GM19372 (cell line): ENCODE measurements at regions not wholly inside any gene's neighbourhood (a gene's known extent, or its start where the extent isn't known, plus 50 kb on each side); places are given as distances from the start of the nearest gene placed in this dataset.

Experiments
- ATAC-seq: cut with Tn5 transposase; IDR thresholded peaks from one replicate; pipeline ENCODE4 v1.9.1; 2021; ENCODE audit warnings: mild to moderate bottlenecking, low read depth, moderate library complexity; ENCODE audit not compliant: unreplicated experiment

DNA sequence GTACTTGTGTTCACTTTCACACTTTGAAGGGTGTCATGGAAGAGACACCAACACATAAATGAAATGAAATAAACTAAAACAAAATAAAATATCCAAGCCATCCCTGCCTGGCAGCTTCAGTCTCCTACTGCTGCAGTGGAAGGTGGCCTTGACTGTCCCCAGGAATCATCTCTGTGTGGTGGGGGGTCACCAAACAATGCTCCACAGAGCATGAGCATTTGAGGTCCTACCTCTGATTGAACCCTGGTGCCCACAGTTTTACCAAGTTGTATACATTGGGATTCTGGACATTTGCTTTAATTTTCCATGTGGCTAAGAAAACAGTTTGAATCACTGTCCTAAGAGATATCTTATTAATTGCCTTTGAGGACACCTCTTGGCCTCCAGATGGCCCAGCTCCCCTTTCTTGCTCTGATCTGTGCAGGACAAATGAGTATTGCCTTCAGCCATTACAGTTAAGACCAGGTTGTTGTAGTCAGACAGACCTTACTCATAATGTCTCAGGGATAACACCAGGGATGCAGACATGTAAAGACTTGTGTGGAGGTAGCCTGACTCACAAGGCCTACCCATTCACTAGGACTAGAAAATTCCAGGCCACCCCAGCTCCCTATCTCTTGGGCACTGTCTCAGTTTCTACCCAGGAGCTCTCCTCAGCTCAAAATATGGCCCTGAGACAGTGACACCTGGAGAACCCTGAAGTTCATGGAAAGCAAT, 195.0 kb downstream of the MYCN start:
- no peak for ATAC-seq

DNA sequence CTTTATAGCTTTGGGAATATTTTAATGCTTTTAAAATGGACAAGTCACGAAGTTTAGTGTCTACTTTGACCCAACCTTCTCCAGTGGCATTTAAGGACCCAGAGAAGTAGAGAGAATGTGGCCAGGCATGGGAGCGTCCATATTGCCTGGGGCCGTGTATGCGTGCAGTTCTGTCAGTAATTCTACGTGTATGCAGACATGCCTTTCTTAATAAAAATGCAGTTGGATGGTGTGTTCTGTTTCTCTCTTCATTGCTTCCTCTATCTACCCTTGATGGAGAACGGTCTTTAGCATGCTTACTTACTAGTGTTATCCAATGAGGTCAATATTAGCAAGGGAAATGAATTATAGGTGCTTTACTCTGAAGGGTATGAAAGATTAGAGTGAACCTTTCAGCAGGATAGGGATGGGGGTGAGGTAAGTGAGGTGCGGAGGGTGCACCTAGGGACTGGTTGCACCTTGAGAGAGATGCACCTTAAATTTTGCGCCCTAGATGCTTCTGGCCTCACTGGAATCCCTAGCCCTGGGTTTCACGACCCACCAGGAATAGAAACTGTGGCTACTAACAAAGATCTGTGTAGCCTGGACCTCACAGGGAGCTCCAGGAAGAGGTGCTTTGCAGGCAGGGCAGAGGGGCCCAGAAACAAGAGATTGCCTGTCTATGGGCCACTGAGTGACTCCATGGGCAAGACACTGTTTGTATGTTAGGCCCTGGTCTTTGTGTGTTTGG, 194.3 kb downstream of the MYCN start:
- ATAC-seq = no peak

DNA sequence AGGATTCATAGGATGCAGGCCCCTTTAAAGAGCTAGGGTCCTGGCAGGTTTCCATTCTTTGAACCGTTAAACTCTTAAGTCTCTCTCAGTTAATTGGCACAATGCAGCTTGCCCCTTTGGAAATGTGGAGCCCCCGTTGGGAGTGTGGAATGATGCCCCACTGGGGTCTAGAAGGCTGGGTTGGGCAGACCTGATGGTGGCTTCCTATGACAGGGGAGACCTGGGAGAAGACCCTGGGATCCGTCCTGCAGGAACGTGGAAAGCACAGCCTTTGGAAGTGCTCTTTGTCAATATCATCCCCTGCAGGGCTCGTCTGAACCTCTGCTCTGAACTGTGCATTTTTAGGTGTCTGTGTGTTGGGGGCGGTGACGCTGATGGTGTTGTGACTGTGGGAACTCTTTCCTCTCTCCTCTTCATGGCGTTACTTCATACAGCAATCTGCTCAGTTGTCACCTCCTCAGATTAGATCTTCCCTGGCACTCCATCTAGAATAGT, 190.6 kb downstream of the MYCN start:
- no peak for ATAC-seq

DNA sequence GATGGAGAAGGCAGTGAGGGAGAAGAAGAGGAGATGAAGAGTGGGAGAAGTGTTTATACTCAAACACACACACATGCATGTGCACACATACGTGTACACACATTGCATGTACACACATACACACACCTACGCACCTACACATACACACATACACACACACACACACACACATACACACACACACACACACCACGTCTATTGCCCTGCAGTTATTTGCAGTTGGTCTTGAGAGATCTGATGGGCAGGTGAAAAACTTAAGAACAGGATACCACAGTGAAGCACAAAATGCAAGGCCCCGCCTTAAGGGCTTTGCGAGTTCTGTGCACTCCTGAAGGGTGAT, 190.2 kb downstream of the MYCN start:
- no peak for ATAC-seq

DNA sequence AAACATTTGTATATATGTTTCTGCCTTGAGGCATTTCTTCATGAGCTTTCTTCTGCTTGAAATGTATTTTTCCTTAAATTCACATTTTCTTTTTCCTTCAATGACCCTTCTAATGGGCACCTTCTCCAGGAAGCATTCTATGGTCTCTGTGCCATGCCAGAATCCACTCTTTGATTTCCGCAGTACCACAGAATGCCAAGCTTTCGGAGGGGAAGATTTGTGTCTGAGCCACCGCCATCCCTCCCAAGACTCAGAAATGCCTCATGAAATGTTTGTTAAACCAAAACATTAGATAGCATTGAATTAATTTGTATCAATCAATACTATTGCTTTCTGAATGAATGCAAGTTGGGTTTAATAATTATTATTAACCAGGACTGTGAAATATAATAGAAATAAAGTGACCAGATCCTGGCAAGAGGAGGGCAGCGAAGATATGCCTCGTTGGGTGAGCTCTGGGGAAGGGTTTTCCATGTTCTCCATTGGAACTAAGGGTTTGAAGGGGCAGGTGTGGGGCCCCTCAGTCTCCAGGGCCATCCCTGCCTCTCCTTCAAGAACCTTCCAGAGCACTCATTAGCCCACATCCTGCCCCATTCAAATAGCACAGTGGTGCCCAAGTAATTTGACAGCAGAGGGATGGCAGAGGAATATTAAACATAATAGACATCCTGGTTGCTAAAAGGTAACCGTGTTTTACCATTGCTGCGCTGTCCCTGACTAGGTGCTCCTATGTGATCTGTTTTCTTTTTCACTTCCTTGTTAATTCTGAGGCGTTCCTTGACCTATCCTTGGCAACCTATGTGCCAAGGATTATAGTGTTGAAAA, 189.6 kb downstream of the MYCN start:
- no peak for ATAC-seq

DNA sequence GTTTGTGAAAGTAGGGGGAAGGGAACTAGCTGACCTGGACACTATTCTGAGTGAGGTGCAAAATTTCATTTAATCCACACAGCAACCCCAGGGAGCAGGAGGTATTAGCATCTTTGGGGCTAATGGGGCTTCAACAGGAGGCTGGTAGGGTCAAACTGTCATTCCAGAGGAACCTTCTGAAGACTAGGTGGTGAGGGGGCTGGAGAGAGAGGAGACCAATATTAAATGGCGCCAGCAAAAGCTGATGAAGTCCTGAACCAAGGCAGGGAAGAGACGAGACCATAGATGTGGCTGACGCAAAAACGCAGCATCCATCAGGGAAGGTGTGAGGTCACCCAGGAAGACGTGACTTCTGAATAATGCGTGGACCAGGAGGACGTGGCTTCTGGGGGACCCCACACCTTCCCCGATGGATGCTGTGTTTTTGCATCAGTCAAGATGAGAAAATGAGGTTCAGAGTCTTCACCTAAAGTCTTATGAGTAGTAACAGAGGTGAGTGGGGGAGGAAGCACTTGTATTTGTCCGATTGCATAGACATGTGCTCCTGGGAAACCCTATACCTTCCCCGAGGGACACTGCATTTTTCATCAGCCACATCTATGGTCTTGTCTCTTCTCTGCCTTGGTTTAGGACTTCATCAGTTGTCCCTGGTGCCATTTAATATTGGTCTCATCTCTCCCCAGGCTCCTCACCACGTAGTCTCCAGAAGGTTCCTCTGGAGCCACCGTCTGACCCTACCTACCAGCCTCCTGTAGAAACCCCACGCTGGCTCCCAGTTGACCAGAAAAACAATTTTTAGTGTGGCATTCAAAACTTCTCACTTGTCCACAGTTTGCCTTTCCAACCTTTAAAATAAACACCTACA, 188.6 kb downstream of the MYCN start:
- ATAC-seq = no peak

DNA sequence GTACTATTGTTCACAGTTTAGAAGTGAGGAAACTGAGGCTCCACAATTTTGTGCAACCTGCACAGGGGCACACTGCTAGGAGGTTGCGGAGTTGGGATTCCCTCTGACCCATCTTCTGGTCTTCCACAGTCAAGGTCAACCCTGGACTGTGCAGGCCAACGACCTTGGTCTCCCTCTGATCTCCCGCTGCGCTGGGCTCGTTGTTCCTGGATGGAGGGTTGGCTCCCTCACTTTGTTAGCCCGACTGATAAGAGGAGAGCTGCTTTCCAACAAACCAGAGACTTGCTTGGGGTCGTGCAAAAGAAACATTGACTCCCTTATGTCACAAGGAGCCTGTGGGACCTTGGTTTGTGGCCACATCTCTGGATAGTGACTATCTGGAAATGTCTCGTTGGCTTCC, 187.6 kb downstream of the MYCN start:
- no peak for ATAC-seq

DNA sequence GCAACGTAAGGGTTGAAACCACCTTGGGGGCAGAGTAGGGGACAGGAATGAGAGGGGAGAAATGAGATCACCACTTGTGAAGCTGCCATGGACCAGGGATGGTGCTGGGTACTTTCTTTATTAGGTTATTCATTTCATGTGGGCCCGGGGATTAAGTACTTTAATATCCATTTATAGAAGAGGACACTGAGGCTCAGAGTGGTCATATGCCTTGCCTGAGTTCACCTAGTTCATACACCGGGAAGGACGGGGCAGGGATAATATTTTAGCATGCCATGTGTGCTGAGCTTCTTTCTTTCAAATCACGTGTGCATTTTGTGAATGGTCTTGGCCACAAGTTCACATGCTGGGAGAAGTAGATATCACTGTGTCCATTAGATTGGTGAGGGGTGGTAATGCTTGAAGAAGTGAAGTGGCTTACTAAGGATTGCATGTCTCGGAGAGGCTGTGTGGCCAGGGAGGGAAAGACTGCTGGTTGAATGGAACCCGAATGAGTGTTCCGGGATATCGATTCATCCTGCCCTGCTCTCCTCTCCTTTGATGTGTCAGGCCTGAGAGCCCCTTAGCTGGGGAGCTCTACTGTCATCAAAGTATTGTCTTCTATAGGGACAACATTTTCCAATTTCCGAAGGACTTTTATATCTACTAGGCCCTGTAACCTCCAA, 187.1 kb downstream of the MYCN start:
- no peak for ATAC-seq

DNA sequence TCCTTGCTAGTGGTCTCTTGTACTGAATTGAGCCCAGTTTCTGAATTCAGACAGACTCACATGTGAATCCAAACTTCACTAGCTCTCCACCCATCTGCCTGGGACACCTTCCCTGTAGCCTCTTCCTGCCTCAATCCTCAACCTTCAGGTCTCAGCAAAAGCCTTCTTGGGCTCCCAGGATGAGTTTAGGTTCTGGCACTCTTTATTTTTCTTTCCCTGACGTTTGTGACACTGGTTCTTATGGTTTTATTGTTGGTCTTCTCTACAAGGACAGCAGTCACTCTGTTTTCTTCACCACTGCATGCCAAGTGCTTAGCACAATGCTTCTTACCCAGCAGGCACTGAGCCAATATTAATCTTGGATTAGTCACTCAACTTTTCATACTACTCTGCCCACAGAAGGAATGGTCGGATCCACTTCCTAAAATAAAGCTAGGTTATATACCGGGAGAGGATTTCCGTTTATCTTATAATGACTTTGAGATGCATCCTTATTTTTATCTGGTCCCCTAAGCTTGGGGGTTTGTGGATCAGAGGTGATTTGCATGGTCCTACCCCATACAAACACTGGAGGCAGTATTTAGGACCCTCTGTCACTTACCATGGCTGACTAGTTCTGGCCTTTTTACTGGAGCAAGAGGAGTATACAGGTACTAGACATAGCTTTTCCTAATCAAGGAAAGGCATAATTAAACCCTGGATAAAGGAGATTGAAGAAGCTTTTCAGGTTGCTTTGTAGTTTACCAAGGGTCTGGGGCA, 186.3 kb downstream of the MYCN start:
- no peak for ATAC-seq

DNA sequence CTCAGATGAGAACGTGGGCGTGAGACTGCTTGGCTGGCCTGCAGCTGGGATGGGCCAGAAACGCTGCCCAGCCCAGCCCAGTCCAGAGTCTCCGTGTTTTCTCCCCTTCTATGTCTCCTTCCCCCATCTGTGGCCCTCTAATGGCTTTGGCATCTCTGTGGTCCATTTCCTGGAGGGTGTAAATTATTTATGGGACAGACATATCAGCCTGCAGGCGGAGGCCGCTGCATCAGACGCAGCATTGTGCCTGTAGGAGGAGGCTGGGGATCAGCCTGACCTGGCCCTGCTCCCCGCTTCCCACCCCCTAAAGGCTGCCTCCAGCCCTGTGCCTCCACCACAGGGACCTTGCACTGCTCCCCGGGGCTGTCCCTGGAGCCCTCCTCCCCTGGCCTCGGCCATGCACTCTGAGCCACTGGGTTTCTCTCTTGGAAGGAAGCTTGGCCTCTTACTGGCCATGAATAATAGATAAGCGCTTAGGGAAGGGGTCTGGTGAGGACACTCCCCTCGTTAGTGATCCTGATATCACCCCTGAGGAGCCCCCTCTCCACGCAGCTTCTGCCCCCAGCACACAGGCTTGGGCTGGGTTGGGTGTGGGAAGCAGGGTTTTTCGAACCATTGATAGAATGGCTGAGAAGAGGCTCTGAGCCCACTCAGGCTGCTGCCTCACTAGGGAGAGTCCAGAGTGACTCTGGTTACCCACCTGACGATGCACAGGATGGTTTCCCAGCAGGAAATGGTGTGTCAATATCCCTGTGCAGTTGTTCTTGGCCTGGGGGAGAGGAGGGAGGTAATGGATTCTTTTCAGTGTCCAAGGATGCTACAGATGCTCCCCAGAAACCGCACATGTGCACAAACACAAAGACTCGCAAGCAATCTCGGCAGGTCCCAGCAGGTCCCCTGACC, 185.5 kb downstream of the MYCN start:
- ATAC-seq = no peak

DNA sequence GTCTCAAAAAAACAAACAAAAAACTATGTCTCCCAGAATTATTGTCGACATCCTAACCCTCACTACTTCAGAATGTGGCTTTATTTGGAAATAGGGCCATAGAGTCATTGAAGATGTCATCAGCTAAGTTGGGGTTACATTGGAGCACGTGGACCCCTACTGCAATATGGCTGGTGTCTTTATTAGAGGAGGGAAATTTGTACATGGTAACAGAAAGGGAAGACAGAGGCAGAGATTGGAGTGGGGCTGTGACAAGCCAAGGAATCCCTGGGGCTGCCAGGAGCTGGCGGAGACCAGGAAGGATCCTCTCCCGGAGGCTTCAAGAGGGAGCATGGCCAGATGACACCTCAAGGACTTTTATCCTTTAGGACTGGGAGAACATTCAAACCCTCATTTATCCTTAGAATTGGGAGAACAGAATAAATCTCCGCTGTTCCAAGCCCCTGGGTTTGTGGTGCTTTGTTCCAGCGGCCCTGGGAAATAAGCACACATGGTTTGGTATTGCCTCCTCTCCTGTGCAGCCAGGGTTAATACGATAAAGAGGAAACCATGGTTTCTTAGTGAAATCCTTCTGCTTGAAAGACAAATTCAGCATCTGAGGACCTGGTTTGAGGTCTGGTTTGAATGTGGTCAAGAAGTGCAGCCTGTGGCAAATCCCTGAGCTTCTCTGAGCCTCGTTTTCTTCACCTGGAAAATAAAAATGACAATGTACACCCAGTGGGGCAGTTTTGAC, 184.7 kb downstream of the MYCN start:
- no peak for ATAC-seq

DNA sequence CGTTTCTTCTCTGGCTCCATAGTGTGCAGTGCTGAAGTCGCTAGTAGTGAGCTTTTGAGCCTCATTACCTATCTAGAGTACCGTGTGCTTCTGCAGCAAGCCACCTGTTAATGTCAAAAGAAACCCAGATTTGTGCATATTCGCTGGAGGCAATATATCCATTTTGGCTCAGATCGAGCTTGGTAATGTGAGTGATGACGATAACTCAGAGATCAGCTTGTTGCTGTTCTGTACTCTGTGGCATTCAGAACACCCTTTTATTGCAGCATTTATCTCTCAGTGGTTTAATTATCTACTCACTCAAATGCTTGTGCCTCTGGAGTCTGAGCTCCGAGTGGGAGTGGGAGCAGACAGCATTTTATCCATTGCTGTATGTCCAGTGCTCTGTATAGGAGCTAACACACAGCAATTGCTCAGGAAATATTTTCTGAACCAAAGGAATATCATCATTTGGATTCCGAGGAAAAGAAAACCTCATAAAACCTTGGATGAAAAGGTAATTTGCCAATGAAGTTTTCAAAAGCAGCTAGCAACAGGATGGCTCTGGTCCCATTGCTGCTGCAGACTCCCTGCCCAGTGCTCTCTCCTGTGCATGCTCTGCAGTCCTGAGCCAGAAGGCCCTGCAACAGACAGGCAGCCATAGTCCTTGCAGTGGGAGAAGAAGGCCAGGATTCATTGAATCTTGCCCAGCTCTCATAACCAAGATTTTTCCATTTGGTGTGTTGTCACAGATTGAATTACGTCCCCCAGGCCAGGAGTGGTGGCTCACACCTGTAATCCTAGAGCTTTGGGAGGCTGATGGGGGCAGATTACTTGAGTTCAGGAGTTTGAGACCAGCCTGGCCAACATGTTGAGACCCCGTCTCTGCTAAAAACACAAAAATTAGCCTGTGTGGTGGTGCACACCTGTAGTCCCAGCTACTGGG, 183.8 kb downstream of the MYCN start:
- ATAC-seq = no peak

DNA sequence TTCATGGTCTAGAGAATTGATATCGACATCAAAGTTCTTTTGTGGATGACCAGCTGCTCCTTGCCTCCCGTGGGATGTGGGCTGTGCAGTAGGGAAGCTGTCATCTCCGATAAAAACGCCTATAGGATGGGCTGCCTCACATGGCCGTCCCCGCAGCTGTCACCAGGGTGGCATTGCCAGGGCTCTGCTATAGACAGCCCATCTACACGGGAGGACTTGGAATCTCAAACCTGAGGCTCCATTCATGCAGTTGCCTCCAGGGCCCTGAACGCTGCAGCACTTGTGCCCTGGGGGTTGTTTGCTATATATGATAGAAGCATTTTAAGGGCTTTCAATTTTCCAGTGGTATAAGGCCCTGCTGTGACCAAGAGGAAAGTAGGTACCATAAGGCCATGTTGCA, 183.1 kb downstream of the MYCN start:
- ATAC-seq = no peak

DNA sequence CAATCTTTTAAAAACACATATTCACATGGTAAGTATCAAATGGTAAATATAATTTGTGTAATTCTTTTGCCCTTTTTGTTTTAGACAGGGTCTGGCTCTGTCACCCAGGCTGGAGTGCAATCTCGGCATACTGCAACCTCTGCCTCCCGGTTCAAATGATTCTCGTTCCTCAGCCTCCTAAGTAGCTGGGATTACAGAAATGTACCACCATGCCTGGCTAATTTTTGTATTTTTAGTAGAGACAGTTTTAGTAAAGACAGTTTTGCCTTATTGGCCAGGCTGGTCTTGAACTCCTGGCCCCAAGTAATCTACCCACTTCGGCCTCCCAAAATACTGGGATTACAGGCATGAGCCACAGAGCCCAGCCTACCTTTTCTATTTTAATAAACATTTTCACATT, 182.2 kb downstream of the MYCN start:
- ATAC-seq = no peak

DNA sequence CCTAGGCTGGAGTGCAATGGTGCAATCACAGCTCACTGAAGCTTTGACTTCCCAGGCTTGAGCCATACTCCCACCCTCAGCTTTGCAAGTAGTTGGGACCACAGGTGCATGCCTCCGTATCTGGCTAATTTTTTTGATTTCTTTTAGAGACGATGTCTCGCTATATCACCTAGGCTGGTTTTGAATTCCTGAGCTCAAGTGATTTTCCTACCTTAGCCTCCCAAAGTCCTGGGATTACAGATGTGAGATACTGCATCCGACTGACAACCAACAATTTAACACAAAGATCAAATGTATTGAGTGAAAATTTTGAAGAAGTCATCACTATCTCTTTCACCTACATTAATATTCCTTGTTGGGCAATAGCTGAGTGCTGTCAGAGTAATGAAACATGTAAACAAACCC, 181.6 kb downstream of the MYCN start:
- ATAC-seq = no peak

DNA sequence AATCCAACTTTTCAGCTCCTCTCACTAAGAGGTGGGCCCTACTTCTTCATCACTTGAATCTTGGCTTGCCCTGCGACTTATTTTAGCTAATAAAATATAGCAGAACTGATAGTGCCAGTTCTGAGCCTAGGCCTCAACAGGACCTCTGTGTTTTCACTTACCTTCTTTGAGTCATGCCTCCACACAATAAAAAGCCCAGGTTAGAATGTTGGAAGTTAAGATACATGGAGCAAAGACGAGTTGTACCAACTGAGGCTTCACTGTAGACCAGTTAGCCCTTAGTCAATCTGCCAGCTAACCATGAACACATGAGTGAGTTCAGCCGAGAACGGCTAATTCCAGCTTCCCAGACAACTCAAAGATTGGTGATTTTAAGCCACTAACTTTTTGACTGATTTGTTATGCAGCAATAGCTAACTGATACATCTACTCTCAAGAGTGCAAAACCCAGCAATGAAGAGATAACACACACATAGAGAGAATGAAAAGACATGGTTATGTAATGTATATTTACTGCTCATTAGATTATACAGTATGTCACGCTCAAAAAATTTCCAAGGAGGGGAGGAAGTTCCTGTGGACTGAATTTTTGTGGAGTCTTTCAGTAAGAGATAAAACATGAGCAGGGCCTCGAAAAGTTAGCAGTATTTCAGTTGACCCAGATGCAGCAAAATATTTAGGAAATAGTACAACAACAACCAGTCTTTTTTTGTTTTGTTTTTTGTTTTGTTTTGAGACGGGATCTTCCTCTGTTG, 181.1 kb downstream of the MYCN start:
- no peak for ATAC-seq
